Cardiac muscle cell (in vitro differentiated cells and primary cell): ENCODE measurements at regions not wholly inside any gene's neighbourhood (a gene's known extent, or its start where the extent isn't known, plus 50 kb on each side); places are given as distances from the start of the nearest gene placed in this dataset.
"Not testable (repeated sequence)": the region's sequence is repeated elsewhere in the genome, so short reads cannot be mapped to it uniquely, and the experiment has no call there.

Experiments
- DNase-seq, 2 donors: peaks; one replicate each; pipeline versions ENCODE4 v3.0.0 to v3.0.0-alpha.2; 2010 to 2017; ENCODE audit warnings: low read depth in 1 of 2, low spot score in 1 of 2
- H3K27ac ChIP-seq: fragments of 200-600 bp; sonication (generic); 2 replicates; pipeline ENCODE4 v1.5.1; 2016
- H3K27me3 ChIP-seq: fragments of 200-600 bp; sonication (generic); 2 replicates; pipeline ENCODE4 v1.6.0; 2016; ENCODE audit warnings: control low read depth
- H3K36me3 ChIP-seq: fragments of 200-600 bp; sonication (generic); 2 replicates; pipeline ENCODE4 v1.5.1; 2016; ENCODE audit warnings: control low read depth
- H3K4me1 ChIP-seq: fragments of 200-600 bp; sonication (generic); 2 replicates; pipeline ENCODE4 v1.8.1; 2017; ENCODE audit warnings: low read depth, mild to moderate bottlenecking, mixed run types
- H3K4me3 ChIP-seq: fragments of 200-600 bp; sonication (generic); 2 replicates; pipeline ENCODE4 v1.5.1; 2016; ENCODE audit warnings: mild to moderate bottlenecking
- H3K9me3 ChIP-seq: fragments of 200-600 bp; sonication (generic); 2 replicates; pipeline ENCODE4 v1.5.1; 2017; ENCODE audit warnings: low read depth, mild to moderate bottlenecking, control low read depth
- TF ChIP-seq, protein P1 (sequence below): IDR thresholded peaks from 2 replicates; pipeline ENCODE4 v1.5.1; 2012; ENCODE audit warnings: low read depth, mild to moderate bottlenecking, low read length

DNA sequence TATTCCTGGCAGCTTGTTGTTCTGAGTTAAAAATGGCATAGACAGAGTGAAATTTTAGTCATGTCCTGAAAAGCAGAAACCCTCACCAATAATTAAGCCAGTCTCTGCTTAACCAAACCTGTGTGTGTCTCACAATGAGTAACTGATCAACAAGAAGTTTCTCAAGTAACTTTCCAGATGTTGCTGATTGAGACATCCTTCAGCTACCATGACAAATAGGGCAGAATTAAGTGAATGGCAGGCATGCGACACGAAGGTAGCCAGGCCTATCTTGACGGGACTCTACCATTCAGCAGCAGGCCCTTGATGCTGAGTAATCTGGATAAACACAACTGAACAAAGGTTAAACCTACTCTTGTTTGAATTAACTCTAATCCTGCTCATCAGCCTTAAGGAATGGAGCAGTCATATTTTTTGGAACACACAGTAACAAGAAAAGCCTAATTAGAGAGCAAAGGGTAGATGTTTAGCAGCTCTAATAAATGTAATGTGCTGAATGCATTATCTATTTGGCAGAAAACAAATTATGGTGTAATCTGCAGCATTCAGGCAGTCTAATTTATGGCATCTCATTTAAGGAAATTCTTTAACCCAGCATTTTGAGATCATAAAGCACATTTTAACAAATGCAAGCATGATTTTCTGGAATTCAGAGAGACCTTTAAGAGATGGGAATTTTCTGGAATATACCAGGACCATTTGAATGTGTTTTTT is 159.5 kb upstream of the EPHA4 start:
- Histone ChIP-seq H3K4me1 (no peaks in the 10 kb centered on the region), H3K36me3 (no peaks in the 10 kb centered on the region), H3K27me3 (no peaks in the 10 kb centered on the region), H3K27ac (no peak overlapping the region), H3K4me3 (no peak overlapping the region), H3K9me3 (no peaks in the 10 kb centered on the region)
- no peak for DNase-seq
- TF ChIP-seq, protein P1, sequence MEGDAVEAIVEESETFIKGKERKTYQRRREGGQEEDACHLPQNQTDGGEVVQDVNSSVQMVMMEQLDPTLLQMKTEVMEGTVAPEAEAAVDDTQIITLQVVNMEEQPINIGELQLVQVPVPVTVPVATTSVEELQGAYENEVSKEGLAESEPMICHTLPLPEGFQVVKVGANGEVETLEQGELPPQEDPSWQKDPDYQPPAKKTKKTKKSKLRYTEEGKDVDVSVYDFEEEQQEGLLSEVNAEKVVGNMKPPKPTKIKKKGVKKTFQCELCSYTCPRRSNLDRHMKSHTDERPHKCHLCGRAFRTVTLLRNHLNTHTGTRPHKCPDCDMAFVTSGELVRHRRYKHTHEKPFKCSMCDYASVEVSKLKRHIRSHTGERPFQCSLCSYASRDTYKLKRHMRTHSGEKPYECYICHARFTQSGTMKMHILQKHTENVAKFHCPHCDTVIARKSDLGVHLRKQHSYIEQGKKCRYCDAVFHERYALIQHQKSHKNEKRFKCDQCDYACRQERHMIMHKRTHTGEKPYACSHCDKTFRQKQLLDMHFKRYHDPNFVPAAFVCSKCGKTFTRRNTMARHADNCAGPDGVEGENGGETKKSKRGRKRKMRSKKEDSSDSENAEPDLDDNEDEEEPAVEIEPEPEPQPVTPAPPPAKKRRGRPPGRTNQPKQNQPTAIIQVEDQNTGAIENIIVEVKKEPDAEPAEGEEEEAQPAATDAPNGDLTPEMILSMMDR, result no peak

DNA sequence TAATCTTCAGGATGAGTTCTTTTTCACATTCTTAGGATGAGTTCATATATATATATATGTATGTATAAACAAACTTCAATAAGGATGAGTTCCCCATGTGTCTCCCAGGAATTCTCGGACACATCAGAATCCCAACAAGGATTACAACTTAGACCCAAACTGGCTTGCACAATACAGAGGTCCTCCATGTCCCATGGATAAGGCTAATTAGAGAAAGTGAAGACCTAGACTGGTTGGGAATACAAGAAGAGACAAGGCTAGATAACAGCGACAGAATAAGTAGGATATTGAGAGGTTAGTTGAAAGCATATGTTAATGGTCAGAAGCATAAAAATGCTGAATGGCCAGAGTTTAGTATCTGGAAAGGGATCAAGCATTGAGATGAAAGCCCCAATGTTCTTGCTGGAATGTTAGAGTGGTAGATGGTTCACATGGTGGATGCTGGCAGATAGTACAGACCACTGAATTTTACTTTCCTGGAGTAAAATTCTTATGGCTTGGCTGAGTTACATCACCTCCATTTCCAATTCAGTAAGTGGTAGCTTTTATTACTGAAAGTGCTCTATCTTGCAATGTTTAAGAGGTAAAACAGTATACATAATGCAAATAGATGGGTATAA is 154.9 kb upstream of the EPHA4 start:
- no peaks in the 10 kb centered on the region for H3K4me1 ChIP-seq
- no peaks in the 10 kb centered on the region for H3K27me3 ChIP-seq
- no peaks in the 10 kb centered on the region for H3K36me3 ChIP-seq
- no peak for DNase-seq
- H3K4me3 ChIP-seq, result no peak overlapping the region
- no peaks in the 10 kb centered on the region for H3K9me3 ChIP-seq
- H3K27ac ChIP-seq, result no peak overlapping the region
- TF ChIP-seq, protein P1, result no peak

DNA sequence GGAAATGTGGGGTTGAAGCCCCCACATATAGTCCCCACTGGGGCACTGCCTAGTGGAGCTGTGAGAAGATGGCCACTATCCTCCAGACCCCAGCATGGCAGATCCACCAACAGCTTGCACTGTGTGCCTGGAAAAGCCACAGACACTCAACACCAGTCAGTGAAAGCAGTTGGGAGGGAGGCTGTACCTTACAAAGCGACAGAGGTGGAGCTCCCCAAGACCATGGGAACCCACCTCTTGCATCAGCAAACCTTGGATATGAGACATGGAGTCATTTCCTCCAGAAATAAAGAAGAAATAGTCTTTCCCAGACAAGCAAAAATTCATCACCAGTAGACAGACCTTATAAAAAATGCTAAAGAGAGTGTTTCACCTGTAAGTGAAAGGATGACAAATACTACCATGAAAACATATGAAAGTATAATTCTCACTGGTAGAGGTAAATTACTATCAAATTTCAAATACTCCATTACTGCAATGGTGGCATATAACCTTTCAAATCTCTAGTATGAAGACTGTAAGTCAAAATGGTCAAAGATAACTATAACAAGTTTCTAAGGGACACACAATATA is 152.6 kb upstream of the EPHA4 start:
- no peak overlapping the region for H3K4me3 ChIP-seq
- TF ChIP-seq, protein P1, result no peak
- no peak overlapping the region for H3K27ac ChIP-seq
- no peaks in the 10 kb centered on the region for H3K9me3 ChIP-seq
- H3K4me1 ChIP-seq, result no peaks in the 10 kb centered on the region
- no peaks in the 10 kb centered on the region for H3K27me3 ChIP-seq
- no peaks in the 10 kb centered on the region for H3K36me3 ChIP-seq
- DNase-seq, result no peak

DNA sequence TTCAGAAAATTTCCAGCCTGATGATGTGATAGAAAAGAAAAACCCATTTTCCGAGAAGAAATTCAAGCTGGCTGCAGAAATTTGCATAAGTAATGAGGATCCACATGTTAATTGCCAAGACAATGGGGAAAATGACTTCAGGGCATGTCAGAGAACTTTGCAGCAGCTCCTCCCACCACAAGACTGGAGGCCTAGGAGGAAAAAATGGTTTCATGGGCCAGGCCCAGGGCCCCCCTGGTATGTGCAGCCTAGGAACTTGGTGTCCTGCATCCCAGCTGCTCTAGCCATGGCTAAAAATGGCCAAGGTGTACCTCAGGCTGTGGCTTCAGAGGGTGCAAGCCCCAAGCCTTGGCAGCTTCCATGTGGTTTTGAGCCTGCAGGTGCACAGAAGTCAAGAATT is 152.0 kb upstream of the EPHA4 start:
- not testable (repeated sequence) for H3K4me1 ChIP-seq, H3K36me3 ChIP-seq, H3K27ac ChIP-seq, H3K27me3 ChIP-seq, H3K9me3 ChIP-seq, H3K4me3 ChIP-seq, DNase-seq

DNA sequence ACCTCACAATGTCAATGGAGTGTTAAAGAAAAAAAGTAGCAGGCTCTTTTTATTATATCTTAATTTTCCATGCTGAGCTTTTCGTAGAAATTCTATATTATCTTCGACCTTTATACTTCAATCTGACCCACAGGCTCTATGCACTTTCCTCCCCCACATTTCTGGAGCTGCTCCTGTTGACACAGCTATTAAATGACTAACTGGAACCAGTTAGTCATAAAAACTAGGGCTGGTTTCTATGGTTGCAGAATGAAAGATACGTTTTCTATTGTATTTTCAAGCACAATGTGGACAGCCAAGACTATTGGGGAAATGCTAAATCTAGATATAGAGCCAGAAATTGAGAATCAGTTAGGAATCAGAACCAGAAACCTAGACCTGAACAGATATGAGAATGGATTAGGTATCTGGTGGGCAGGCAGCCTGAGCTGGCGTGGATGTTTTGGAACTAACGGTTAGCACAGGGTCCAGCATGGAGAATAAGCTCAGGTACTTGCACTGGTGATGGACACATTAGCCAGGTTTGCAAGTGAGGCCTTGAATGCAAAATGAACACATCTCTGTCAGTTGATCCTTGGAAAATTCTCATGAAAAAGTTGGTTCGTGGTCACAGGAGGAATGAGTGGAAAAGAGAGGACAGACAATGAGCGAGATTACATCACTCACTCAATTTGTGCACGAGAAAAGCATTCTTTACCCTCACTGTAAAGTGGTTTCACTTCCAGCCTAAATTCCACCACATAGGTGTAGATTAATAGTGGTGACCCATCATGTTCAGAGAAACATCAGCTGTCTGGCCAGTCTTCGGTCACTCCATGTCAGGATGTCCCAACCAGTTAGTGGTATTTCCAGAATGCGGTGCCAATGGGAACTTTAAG is 144.6 kb upstream of the EPHA4 start:
- DNase-seq, result no peak
- Histone ChIP-seq H3K4me1 (no peaks in the 10 kb centered on the region), H3K27me3 (no peaks in the 10 kb centered on the region), H3K27ac (no peak overlapping the region), H3K36me3 (no peaks in the 10 kb centered on the region), H3K9me3 (no peaks in the 10 kb centered on the region), H3K4me3 (no peak overlapping the region)
- TF ChIP-seq, protein P1, result no peak
